ENCODE measurements at regions not wholly inside any gene's neighbourhood (a gene's known extent, or its start where the extent isn't known, plus 50 kb on each side); places are given as distances from the start of the nearest gene placed in this dataset.

DNA sequence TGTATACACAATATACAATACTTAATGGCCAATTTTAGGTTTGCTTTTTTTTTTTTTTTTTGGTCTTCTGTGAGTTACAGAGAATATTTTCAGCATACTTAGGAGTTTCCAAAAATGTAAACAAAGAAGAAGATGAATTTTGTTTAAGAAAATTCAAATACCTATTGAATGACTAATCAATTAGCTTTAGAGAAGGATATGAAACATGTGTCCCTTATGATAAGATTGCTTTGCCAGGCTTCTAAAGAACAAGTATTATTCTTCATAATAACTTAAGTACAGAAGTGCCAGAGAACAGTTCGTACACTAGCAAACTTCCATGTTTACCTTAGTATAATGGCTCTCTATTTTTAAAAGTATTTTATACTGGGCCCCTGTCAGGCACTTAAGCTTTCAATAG is 1191.0 kb upstream of the NCAM2 start:
- TF ChIP-seq POLR2AphosphoS5 (IDR thresholded peaks at IDR 0.05) (no peak), POLR2A (IDR thresholded peaks at IDR 0.05) (no peak)
- TF ChIP-seq, protein P1, sequence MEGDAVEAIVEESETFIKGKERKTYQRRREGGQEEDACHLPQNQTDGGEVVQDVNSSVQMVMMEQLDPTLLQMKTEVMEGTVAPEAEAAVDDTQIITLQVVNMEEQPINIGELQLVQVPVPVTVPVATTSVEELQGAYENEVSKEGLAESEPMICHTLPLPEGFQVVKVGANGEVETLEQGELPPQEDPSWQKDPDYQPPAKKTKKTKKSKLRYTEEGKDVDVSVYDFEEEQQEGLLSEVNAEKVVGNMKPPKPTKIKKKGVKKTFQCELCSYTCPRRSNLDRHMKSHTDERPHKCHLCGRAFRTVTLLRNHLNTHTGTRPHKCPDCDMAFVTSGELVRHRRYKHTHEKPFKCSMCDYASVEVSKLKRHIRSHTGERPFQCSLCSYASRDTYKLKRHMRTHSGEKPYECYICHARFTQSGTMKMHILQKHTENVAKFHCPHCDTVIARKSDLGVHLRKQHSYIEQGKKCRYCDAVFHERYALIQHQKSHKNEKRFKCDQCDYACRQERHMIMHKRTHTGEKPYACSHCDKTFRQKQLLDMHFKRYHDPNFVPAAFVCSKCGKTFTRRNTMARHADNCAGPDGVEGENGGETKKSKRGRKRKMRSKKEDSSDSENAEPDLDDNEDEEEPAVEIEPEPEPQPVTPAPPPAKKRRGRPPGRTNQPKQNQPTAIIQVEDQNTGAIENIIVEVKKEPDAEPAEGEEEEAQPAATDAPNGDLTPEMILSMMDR (IDR thresholded peaks at IDR 0.05), result no peak
